ENCODE measurements at regions not wholly inside any gene's neighbourhood (a gene's known extent, or its start where the extent isn't known, plus 50 kb on each side); places are given as distances from the start of the nearest gene placed in this dataset.
"Not testable (repeated sequence)": the region's sequence is repeated elsewhere in the genome, so short reads cannot be mapped to it uniquely, and the experiment has no call there.

- DNase-seq (ENCODE audit: low spot score) = no peak
Observed at GRCh38 chr9:714675-715074, 126.8 kb upstream of the DMRT1 start.

- DNase-seq (ENCODE audit: low spot score) = no peak
Observed at GRCh38 chr9:715300-715699, 126.2 kb upstream of the DMRT1 start.

GRCh38 chr9:715743-716400 is 125.6 kb upstream of the DMRT1 start:
- DNase-seq (ENCODE audit: low spot score) = no peak

GRCh38 chr9:717722-718121 is 123.8 kb upstream of the DMRT1 start:
- DNase-seq (ENCODE audit: low spot score) = no peak

- no peak for DNase-seq (ENCODE audit: low spot score)
Observed at GRCh38 chr9:720239-720881, 121.1 kb upstream of the DMRT1 start.

- DNase-seq (ENCODE audit: low spot score) = no peak
Observed at GRCh38 chr9:722388-722980, 119.0 kb upstream of the DMRT1 start.

GRCh38 chr9:724461-724860 is 117.0 kb upstream of the DMRT1 start:
- not testable (repeated sequence) for DNase-seq (ENCODE audit: low spot score)

- no peak for DNase-seq (ENCODE audit: low spot score)
Observed at GRCh38 chr9:726005-726404, 115.5 kb upstream of the DMRT1 start.

GRCh38 chr9:727767-728166 is 113.7 kb upstream of the DMRT1 start:
- no peak for DNase-seq (ENCODE audit: low spot score)

- DNase-seq (ENCODE audit: low spot score) = no peak
Observed at GRCh38 chr9:728535-728934, 113.0 kb upstream of the DMRT1 start.

- DNase-seq (ENCODE audit: low spot score) = no peak
Observed at GRCh38 chr9:731474-731873, 110.0 kb upstream of the DMRT1 start.

- DNase-seq (ENCODE audit: low spot score) = no peak
Observed at GRCh38 chr9:734831-735511, 106.5 kb upstream of the DMRT1 start.

GRCh38 chr9:737400-738120 is 103.9 kb upstream of the DMRT1 start:
- no peak for DNase-seq (ENCODE audit: low spot score)

GRCh38 chr9:738209-738915 is 103.1 kb upstream of the DMRT1 start:
- no peak for DNase-seq (ENCODE audit: low spot score)

GRCh38 chr9:739362-739761 is 102.1 kb upstream of the DMRT1 start:
- DNase-seq (ENCODE audit: low spot score) = no peak

- DNase-seq (ENCODE audit: low spot score) = no peak
Observed at GRCh38 chr9:740221-740620, 101.3 kb upstream of the DMRT1 start.

- DNase-seq (ENCODE audit: low spot score) = no peak
Observed at GRCh38 chr9:742104-742503, 99.4 kb upstream of the DMRT1 start.

- DNase-seq (ENCODE audit: low spot score) = no peak
Observed at GRCh38 chr9:742914-743589, 98.4 kb upstream of the DMRT1 start.

- DNase-seq (ENCODE audit: low spot score) = no peak
Observed at GRCh38 chr9:744046-744712, 97.3 kb upstream of the DMRT1 start.

GRCh38 chr9:744790-745484 is 96.6 kb upstream of the DMRT1 start:
- DNase-seq (ENCODE audit: low spot score) = no peak
